ENCODE measurements at regions not wholly inside any gene's neighbourhood (a gene's known extent, or its start where the extent isn't known, plus 50 kb on each side); places are given as distances from the start of the nearest gene placed in this dataset.
"Not testable (repeated sequence)": the region's sequence is repeated elsewhere in the genome, so short reads cannot be mapped to it uniquely, and the experiment has no call there.

- TF ChIP-seq CTCF (IDR thresholded peaks at IDR 0.05; ENCODE audit: unreplicated experiment), result no peak
- Mint-ChIP-seq H3K4me1 (no peaks in the 10 kb centered on the region), H3K36me3 (no peaks in the 10 kb centered on the region), H3K27ac (no peak overlapping the region), H3K27me3 (ENCODE audit: low read depth) (no peaks in the 10 kb centered on the region), H3K4me3 (no peak overlapping the region), H3K9me3 (no peaks in the 10 kb centered on the region)
- DNase-seq (ENCODE audit: low spot score in 2 of 2, unreplicated experiment in 2 of 2), result no peak
These were observed 357.7 kb downstream of the NYAP2 start for GRCh38 chr2:225757248-225757647.

- DNase-seq (ENCODE audit: low spot score in 2 of 2, unreplicated experiment in 2 of 2), result no peak
- no peaks in the 10 kb centered on the region for H3K4me1 Mint-ChIP-seq
- H3K27ac Mint-ChIP-seq, result no peak overlapping the region
- no peaks in the 10 kb centered on the region for H3K36me3 Mint-ChIP-seq
- TF ChIP-seq CTCF (IDR thresholded peaks at IDR 0.05; ENCODE audit: unreplicated experiment), result no peak
- no peaks in the 10 kb centered on the region for H3K27me3 Mint-ChIP-seq (ENCODE audit: low read depth)
- H3K9me3 Mint-ChIP-seq, result no peaks in the 10 kb centered on the region
- H3K4me3 Mint-ChIP-seq, result no peak overlapping the region
These were observed 356.7 kb downstream of the NYAP2 start for GRCh38 chr2:225756198-225756597.

GRCh38 chr2:225748609-225749008 lies 349.1 kb downstream of the NYAP2 start:
- Mint-ChIP-seq H3K27me3 (ENCODE audit: low read depth) (no peaks in the 10 kb centered on the region), H3K4me1 (no peaks in the 10 kb centered on the region), H3K27ac (no peak overlapping the region), H3K36me3 (no peaks in the 10 kb centered on the region), H3K9me3 (peaks cover 8% of the 10 kb centered on the region), H3K4me3 (no peak overlapping the region)
- no peak for TF ChIP-seq CTCF (IDR thresholded peaks at IDR 0.05; ENCODE audit: unreplicated experiment)
- no peak for DNase-seq (ENCODE audit: low spot score in 2 of 2, unreplicated experiment in 2 of 2)

- not testable (repeated sequence) for H3K9me3 Mint-ChIP-seq; H3K27me3 Mint-ChIP-seq (ENCODE audit: low read depth); H3K27ac Mint-ChIP-seq; H3K4me3 Mint-ChIP-seq; DNase-seq (ENCODE audit: low spot score in 2 of 2, unreplicated experiment in 2 of 2); H3K4me1 Mint-ChIP-seq; H3K36me3 Mint-ChIP-seq
These were observed 344.5 kb downstream of the NYAP2 start for GRCh38 chr2:225743996-225744395.

- Mint-ChIP-seq H3K36me3 (no peaks in the 10 kb centered on the region), H3K27me3 (ENCODE audit: low read depth) (no peaks in the 10 kb centered on the region), H3K4me3 (no peak overlapping the region), H3K4me1 (peaks cover 3% of the 10 kb centered on the region), H3K9me3 (peaks cover 5% of the 10 kb centered on the region), H3K27ac (no peak overlapping the region)
- DNase-seq (ENCODE audit: low spot score in 2 of 2, unreplicated experiment in 2 of 2), result no peak
- no peak for TF ChIP-seq CTCF (IDR thresholded peaks at IDR 0.05; ENCODE audit: unreplicated experiment)
These were observed 343.0 kb downstream of the NYAP2 start for GRCh38 chr2:225742487-225742886.

GRCh38 chr2:225740086-225740485 lies 340.6 kb downstream of the NYAP2 start:
- Mint-ChIP-seq H3K9me3 (no peaks in the 10 kb centered on the region), H3K4me3 (no peak overlapping the region)

More at GRCh38 chr2:225740086-225740485, 340.6 kb downstream of the NYAP2 start:
- TF ChIP-seq CTCF (IDR thresholded peaks at IDR 0.05; ENCODE audit: unreplicated experiment), result no peak
- DNase-seq (ENCODE audit: low spot score in 2 of 2, unreplicated experiment in 2 of 2), result no peak
- Mint-ChIP-seq H3K27me3 (ENCODE audit: low read depth) (no peaks in the 10 kb centered on the region), H3K27ac (no peak overlapping the region), H3K4me1 (peaks cover 13% of the 10 kb centered on the region), H3K36me3 (no peaks in the 10 kb centered on the region)
